ENCODE measurements at regions not wholly inside any gene's neighbourhood (a gene's known extent, or its start where the extent isn't known, plus 50 kb on each side); places are given as distances from the start of the nearest gene placed in this dataset.
"Not testable (repeated sequence)": the region's sequence is repeated elsewhere in the genome, so short reads cannot be mapped to it uniquely, and the experiment has no call there.

DNA sequence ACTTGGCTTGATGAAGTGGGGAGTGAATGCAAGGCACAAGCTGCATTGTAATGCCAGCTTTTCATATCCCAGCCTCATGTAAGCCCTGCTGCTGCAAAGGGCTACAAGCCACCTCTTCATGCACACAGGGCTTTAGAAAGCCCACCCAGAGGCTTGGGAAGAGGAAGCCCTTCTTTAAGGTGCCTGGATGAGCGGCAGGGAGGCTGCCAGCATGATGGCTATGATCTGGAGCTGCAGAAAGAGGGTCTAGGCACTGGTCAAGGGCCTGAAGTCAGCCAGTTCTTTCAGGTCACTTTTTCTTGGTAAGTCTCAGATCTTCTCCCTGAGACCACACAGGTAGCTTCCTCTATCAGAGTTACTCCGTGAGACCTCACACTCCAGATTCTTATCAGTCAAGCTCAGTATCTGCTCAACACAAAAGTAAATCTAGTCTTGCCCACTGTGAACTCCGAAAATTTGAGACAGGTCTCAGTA is 113.3 kb upstream of the SEC22B start:
- TF ChIP-seq, protein P1, sequence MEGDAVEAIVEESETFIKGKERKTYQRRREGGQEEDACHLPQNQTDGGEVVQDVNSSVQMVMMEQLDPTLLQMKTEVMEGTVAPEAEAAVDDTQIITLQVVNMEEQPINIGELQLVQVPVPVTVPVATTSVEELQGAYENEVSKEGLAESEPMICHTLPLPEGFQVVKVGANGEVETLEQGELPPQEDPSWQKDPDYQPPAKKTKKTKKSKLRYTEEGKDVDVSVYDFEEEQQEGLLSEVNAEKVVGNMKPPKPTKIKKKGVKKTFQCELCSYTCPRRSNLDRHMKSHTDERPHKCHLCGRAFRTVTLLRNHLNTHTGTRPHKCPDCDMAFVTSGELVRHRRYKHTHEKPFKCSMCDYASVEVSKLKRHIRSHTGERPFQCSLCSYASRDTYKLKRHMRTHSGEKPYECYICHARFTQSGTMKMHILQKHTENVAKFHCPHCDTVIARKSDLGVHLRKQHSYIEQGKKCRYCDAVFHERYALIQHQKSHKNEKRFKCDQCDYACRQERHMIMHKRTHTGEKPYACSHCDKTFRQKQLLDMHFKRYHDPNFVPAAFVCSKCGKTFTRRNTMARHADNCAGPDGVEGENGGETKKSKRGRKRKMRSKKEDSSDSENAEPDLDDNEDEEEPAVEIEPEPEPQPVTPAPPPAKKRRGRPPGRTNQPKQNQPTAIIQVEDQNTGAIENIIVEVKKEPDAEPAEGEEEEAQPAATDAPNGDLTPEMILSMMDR (conservative IDR thresholded peaks at IDR 0.05; ENCODE audit: low read depth, low read length), result not testable (repeated sequence)
- not testable (repeated sequence) for TF ChIP-seq EZH2 (IDR thresholded peaks at IDR 0.05; ENCODE audit: borderline replicate concordance, low read depth, low read length, poor library complexity, severe bottlenecking)
